HepG2 (cell line): ENCODE measurements at regions not wholly inside any gene's neighbourhood (a gene's known extent, or its start where the extent isn't known, plus 50 kb on each side); places are given as distances from the start of the nearest gene placed in this dataset.

Experiments used
- CHCHD3 ChIP-seq: sonication (generic); formaldehyde crosslinking; IDR thresholded peaks from 2 replicates; pipeline ENCODE4 v1.8.0; 2022; ENCODE audit warnings: mild to moderate bottlenecking, missing genetic modification reagents, moderate library complexity
- FOXK2 ChIP-seq: fragments of 450-650 bp; IDR thresholded peaks from 2 replicates; pipeline ENCODE4 v1.6.1; 2016
- MEIS1 ChIP-seq: sonication (generic); formaldehyde crosslinking; IDR thresholded peaks from 2 replicates; pipeline ENCODE4 v1.9.0; 2021; ENCODE audit warnings: mild to moderate bottlenecking, missing genetic modification reagents, moderate library complexity, borderline replicate concordance
- NR2C2 ChIP-seq: sonication (generic); formaldehyde crosslinking; IDR thresholded peaks from 2 replicates; pipeline ENCODE4 v1.4.0; 2020; ENCODE audit warnings: missing genetic modification reagents, mild to moderate bottlenecking, moderate library complexity, borderline replicate concordance
- PHF21A ChIP-seq: sonication (generic); formaldehyde crosslinking; IDR thresholded peaks from 2 replicates; pipeline ENCODE4 v1.5.0; 2020; ENCODE audit warnings: mild to moderate bottlenecking, missing genetic modification reagents
- POLR2A ChIP-seq, 2 experiments: IDR thresholded peaks; 2 replicates each; pipeline ENCODE4 v1.6.1; 2011; ENCODE audit warnings: low read depth in 2 of 2, low read length in 2 of 2, mild to moderate bottlenecking in 1 of 2, moderate library complexity in 1 of 2; ENCODE audit not compliant: insufficient read depth in 1 of 2
- SIX1 ChIP-seq: sonication (generic); formaldehyde crosslinking; IDR thresholded peaks from 2 replicates; pipeline ENCODE4 v1.4.0; 2020; ENCODE audit warnings: missing genetic modification reagents, borderline replicate concordance
- SMAD1 ChIP-seq: sonication (generic); formaldehyde crosslinking; IDR thresholded peaks from 2 replicates; pipeline ENCODE4 v1.4.0; 2020; ENCODE audit warnings: missing genetic modification reagents, low read depth, mild to moderate bottlenecking, borderline replicate concordance
- ZZZ3 ChIP-seq: sonication (generic); formaldehyde crosslinking; IDR thresholded peaks from 2 replicates; pipeline ENCODE4 v1.4.0; 2020; ENCODE audit warnings: missing genetic modification reagents, mild to moderate bottlenecking, borderline replicate concordance
- TF ChIP-seq, protein P1 (sequence below), 2 experiments: sonication (generic) in 1 of 2; formaldehyde crosslinking in 1 of 2; IDR thresholded peaks; 2 replicates each; pipeline versions ENCODE4 v1.5.1 to v1.6.1; 2011 to 2020; ENCODE audit warnings: borderline replicate concordance in 1 of 2, low read depth in 1 of 2, low read length in 1 of 2, mild to moderate bottlenecking in 1 of 2, missing genetic modification reagents in 1 of 2, moderate library complexity in 1 of 2
- TF ChIP-seq, protein P2 (sequence below): sonication (generic); formaldehyde crosslinking; IDR thresholded peaks from 2 replicates; pipeline ENCODE4 v1.9.0; 2021; ENCODE audit warnings: missing genetic modification reagents, borderline replicate concordance
- TF ChIP-seq, protein P3 (sequence below): sonication (generic); formaldehyde crosslinking; IDR thresholded peaks from 2 replicates; pipeline ENCODE4 v1.4.0; 2020; ENCODE audit warnings: missing genetic modification reagents

DNA sequence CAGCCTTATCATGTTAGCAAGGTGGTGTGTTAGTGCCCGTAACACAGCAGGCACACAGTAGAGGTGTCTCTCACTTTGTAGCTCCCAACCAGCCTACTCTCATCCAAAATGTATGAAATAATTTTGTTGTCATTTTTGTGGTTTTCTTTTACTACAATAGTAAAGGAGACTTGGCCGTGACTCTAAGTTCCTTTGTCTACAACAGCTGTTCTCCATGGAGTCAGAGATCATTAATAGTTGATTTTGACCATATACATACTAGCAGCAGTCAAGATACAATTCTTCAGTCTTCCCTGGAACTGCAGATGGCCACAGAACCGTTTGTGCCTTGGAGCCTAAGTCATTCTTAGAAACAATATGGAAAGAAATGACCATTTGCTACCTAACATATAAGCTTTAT lies 567.1 kb downstream of the TLR4 start:
- TF ChIP-seq, protein P1, sequence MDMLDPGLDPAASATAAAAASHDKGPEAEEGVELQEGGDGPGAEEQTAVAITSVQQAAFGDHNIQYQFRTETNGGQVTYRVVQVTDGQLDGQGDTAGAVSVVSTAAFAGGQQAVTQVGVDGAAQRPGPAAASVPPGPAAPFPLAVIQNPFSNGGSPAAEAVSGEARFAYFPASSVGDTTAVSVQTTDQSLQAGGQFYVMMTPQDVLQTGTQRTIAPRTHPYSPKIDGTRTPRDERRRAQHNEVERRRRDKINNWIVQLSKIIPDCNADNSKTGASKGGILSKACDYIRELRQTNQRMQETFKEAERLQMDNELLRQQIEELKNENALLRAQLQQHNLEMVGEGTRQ (IDR thresholded peaks at IDR 0.05; ENCODE audit: low read depth, low read length), result no peak
- TF ChIP-seq, protein P1 (CRISPR knock-in tag; IDR thresholded peaks at IDR 0.05; ENCODE audit: borderline replicate concordance), result no peak
- TF ChIP-seq FOXK2 (no peak), NR2C2 (CRISPR knock-in tag) (no peak), SIX1 (CRISPR knock-in tag) (no peak), POLR2A (IDR thresholded peaks at IDR 0.05; ENCODE audit: insufficient read depth in 1 of 2, low read depth in 2 of 2, low read length in 2 of 2) (no peak), SMAD1 (CRISPR knock-in tag) (no peak), CHCHD3 (no peak), PHF21A (no peak), ZZZ3 (CRISPR knock-in tag) (no peak), MEIS1 (CRISPR knock-in tag) (no peak)
- TF ChIP-seq, protein P2, sequence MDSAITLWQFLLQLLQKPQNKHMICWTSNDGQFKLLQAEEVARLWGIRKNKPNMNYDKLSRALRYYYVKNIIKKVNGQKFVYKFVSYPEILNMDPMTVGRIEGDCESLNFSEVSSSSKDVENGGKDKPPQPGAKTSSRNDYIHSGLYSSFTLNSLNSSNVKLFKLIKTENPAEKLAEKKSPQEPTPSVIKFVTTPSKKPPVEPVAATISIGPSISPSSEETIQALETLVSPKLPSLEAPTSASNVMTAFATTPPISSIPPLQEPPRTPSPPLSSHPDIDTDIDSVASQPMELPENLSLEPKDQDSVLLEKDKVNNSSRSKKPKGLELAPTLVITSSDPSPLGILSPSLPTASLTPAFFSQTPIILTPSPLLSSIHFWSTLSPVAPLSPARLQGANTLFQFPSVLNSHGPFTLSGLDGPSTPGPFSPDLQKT, result no peak
- TF ChIP-seq, protein P3, sequence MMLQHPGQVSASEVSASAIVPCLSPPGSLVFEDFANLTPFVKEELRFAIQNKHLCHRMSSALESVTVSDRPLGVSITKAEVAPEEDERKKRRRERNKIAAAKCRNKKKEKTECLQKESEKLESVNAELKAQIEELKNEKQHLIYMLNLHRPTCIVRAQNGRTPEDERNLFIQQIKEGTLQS, result no peak
